Activated naive CD4-positive, alpha-beta T cell (primary cell): ENCODE measurements at regions not wholly inside any gene's neighbourhood (a gene's known extent, or its start where the extent isn't known, plus 50 kb on each side); places are given as distances from the start of the nearest gene placed in this dataset.
"Not testable (repeated sequence)": the region's sequence is repeated elsewhere in the genome, so short reads cannot be mapped to it uniquely, and the experiment has no call there.

ENCODE experiments used
- DNase-seq, 4 experiments: peaks; one replicate each; lab custom pipeline; 2025; lab: John Stamatoyannopoulos, UW

DNA sequence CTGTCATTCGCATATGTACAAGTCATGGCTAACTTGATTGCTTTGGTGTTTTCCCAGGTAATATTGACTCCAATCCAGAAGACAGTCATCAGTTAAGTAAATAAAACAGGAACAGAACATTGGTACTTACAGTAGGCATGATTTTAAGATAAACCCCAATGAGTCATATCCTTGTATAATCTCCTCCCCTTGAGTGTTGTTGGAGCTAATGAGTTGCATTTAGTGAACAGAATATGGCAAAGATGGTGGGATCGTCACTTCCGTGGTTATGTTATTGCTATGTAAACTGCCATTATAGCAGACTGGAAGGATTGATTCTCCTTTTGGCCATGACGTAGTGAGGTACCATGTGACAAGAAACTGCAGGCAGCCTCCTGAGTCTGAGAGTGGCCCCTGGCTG, 102.2 kb downstream of the TMX1 start:
- DNase-seq, result no peak

DNA sequence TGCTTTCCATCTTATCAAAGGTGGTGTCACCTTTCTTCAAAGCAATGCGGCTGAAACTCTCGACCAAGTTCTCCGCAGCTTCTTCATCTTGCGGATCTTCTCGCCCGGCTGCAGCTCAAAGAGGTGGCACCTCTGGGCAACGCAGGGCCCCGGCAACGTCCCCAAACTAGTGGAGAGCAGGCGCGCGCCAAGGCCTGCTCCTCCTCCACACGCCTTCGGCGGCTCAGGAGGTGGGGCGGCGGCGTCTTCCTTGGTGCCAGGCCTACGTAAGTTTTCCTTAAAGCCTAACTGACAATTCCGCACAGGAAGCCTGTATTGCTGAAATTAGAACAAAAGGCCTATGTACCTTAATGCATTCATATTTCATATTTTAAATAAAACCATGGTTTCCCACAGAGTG, 112.0 kb downstream of the TMX1 start:
- DNase-seq, result no peak

DNA sequence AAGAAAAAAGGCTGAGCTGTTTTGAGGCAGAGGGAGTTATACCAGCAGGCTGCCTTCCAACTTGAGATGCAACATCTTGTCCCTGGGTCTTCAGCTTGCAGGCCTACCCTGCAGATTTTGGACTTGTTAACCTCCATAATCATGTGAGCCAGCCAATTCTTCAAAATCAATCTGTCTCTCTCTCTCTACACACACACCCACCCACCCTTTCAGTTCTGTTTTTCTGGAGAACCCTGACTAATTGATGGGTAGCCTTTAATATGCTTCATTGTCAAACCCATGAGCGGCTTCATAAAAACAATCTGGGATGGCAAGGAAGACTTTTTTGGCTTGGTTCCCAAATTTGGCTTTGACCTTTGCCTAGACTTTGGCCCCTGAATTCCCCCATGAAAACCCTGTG, 113.9 kb downstream of the TMX1 start:
- DNase-seq, result no peak

DNA sequence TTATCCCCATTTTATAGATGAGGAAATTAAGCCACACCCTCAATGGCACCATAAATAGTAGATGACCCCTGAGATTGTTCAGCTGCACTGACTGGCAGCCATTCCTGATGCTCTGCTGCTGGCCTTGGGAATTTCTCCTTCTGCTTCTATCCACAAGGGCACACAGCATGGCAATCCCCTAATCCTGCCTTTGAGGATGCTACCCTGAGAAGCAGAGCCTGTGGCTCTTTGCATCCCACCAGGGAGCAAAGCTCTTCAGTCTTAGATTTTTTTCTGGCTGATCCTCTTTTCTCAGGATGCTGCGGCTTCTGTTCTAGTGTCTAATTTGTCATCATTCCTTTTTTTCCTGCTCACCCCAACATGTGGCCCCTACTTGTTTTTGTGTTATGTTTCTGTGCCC, 114.8 kb downstream of the TMX1 start:
- no peak for DNase-seq

DNA sequence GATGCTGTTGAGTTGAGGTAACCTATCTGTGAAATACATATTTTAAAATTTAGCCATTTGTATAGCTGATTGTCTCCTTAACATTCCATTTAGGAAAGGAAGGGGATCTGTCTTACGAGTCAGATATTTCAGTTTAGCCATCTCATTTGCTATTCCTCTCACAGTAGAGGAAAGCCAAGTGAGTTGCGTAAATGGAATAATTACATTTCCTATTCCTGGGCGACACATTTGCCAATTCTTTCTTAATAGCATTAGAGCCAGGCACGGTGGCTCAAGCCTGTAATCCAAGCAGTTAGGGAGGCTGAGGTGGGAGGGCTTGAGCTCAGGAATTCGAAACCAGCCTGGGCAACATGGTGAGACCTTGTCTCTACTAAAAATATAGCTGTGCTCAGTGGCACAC, 116.3 kb downstream of the TMX1 start:
- no peak for DNase-seq

DNA sequence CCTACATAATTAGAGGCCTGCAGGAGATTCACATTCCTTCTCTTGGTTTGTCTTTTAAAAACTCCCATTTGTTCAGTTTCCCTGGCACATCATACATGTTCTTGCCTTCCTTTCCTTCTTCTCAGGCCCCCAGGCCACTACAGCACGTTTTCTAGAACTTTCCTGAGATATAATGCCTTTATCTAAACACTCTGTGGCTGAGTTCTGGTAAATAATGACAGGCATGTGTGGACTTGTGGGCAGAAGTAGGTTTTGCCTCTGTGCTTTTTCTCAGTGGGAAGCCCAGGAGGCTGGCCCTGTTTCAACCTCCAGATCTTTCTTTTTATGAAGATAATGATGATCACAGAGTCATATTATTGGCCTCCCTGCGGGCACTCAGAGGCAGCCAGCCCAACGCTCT, 117.2 kb downstream of the TMX1 start:
- DNase-seq, result no peak

DNA sequence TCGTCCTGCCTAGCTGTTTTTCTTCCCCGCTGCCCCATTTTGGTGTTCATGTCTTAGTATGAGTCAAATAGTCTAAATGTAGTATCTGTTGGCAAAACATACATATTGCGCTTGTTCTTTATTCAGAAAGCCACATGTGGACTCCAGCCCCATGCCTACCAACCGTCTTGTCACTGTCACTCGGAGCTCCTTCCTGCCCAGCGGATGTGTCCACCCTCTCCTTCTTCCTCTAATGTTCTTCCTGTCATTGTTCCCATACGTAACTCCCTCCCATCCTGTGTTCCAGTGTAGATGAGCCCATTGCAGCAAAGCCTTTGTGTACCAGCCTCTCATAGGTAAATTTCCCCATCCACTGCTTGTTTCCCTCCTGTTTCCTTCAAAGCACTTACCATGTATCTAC, 120.5 kb downstream of the TMX1 start:
- no peak for DNase-seq

DNA sequence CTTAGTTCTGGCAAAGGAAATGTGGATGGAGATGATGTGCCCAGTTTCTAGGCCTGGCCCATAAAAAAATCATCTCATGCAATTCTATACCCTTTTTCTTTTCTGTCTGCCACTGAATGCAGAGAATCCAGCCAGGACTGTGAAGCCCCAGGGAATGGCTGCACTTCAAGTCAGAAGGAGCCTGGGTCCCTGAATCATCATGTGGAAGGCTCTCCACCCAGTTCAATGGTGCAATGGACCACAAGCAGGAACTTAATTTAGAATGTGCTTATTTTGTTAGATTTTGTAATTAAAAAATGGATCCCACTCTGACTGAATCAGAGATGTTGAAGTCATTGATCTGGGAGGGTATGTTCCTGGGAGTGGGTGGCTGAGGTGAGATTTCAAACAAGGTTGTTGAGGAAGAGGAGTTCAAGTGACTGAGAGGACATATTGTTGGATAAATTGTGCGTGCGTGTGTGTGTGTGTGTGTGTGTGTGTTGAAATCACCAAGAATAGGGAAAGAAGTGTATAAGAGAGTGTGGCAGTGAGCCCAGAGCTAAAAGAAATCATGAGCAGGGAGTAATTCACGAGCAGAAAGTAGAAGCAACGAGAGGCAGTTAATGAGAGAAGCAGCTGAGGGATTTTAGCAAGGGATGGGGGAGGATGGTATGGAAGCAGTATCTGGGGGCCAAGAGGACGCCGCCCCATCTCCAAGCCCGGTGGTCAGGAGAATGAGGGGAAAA, 125.4 kb downstream of the TMX1 start:
- no peak for DNase-seq

DNA sequence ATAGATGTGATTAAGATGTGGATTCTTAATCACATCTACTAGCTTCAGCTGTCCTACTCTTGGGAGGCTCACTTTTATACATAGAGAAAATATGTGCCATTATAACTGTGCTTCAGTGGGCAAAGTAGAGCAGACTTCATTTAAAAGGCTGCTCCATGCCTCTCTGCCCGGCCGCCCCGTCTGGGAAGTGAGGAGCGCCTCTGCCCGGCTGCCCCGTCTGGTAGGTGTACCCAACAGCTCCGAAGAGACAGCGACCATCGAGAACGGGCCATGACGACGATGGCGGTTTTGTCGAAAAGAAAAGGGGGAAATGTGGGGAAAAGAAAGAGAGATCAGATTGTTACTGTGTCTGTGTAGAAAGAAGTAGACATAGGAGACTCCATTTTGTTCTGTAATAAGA, 126.4 kb downstream of the TMX1 start:
- DNase-seq, result not testable (repeated sequence)

DNA sequence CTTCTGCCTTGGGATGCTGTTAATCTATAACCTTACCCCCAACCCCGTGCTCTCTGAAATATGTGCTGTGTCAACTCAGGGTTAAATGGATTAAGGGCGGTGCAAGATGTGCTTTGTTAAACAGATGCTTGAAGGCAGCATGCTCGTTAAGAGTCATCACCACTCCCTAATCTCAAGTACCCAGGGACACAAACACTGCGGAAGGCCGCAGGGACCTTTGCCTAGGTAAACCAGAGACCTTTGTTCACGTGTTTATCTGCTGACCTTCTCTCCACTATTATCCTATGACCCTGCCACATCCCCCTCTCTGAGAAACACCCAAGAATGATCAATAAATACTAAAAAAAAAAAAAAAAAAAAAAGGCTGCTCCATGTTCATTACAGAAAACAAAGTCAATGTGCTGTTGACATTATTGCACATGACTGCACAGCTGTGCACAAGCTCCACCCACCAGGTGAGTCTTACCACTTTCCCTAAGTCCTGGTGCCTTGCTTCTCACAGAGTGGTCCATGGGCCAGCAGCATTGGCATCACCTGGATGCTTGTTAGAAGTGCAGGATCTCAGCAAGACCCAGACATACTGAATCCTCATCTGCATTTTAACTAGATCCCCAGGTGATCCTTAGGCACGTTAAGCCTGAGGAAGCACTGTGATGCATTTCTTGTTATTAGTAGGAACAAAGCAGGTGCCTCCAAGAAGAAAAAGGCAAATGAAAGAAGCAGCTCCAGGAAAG, 127.0 kb downstream of the TMX1 start:
- DNase-seq, result not testable (repeated sequence)

DNA sequence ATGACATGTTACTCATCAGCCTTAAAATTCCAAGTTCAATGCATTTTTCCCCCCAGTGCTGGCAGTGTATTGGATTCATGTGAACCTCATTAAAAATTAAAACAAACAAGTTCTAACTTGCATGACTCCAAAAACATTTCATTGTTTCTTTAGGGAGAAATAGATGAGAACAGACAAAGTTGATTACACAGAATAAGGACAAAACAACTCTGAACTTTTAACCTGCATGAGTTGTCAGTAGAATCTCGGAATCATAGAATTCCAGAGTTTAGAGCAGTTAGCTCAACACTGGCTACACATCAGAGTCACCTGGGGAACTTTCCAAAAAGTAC, 127.5 kb downstream of the TMX1 start:
- DNase-seq, result no peak

DNA sequence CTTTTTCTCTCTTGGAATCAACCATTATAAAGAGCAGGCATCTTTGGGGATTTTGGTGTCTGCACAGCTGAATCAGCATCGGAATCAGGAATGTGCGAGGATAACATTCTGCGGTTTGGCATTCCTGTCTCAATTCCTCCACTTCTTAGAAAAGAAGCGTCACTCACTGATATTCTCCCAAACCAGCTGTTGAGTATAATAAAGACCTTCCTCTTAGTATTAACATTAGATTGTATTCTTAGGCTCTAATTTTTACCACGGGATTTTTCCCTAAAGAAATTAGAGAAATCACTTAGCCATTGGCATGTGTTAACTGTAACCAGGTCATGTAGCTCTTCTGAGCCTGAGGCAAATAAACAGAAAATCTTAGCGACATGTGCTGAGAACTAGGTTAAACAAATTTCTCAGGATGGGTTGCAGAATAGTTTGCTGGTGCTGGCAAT, 128.7 kb downstream of the TMX1 start:
- no peak for DNase-seq

DNA sequence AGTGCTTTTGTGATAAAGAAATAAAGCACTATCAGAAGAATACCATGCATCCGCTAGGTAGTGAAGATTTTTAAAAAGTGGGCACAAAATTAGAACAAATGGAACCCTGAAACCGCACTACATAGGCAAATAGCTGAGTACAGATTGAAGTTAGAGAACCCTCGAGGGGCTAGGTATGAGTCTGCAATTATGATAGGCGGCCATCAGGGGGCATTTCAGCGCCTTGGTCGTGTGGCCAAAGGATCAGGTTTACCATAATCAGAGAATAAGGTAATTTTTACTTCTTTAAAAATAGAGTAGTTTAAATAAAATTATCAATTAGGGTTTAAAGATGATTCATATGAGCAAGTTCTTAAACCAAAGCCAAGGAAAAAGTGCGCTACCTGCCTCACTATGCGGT, 129.8 kb downstream of the TMX1 start:
- DNase-seq, result no peak

DNA sequence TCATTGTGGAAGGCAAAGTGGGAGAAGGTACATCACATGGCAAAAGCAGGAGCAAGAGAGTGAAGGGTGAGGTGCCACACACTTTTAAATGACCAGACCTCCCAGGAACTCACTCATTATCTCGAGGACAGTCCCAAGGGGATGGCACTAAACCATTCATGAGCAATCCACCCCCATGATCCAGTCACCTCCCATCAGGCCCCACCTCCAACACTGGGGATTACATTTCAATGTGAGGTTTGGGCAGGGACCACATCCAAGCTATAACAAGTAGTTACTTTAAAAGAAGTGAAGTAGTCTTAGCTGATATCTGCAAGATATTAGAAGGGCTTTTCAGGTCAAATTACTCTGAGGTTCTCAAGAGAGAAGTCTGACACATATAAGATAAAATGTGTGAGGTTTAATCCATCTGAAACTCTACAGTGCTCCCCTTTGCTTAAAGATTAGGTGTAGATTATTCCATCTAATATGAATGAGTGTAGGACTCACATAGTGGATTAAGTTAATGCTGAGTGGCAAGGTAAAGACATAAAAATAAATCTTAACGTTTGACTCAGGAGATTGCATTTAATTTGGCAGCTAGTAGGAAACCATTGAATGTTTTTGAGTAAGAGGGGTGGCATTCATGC, 130.8 kb downstream of the TMX1 start:
- no peak for DNase-seq

DNA sequence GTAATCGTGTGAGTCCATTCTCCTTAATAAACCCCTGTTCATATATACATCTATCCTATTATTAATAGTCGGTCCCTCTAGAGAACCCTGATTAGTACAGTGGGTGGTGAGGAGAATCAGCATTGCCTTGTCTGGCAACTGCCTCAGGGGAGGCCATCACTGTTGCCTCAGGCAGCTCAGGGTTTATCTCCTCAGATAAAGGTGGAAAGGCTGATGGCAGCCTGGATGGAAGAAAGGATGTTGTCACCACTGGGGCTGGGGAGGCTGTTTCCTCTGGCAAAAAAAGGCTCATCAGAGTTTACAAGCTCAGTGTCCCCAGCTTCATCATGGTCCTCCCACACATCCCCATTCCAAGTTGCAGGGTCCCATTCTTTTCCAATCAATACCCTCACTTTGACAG, 137.1 kb downstream of the TMX1 start:
- DNase-seq, result not testable (repeated sequence)

DNA sequence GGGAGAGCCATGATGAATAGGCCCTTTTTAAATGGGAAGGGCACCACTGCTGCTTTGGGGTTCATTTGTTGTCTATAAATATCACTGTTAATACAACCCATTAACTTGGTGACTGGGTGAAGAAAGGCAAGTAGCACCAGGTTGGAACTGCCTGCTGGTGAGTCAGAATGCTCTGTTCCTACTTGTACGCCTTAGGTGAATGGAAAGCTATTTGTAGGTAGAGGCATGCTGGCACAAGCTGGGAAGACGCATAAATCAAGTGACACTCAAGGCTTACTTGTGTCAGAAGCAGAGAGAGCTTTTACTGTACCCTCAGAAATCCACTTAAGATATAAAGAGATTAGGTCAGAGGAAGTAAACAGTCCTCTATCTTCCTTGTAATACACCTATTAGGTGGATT, 142.5 kb downstream of the TMX1 start:
- no peak for DNase-seq

DNA sequence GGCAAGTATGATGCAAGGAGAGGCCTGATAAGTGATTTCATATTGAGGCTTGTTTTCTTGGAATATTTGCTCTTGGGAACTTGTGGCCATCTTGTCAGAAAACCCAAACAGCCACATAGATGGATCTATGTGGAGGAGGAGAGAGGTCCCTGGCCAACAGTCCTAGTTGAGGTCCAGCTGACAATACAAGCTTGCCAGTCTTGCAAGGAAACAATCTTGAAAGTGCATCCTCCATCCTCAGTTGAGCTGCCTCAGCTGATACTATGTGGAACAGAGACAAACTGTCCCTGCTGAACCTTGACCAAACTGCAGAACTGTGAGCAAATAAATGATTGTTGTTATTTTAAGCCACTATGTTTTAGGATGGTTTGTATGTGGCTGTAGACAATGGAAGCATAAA, 146.4 kb downstream of the TMX1 start:
- no peak for DNase-seq

DNA sequence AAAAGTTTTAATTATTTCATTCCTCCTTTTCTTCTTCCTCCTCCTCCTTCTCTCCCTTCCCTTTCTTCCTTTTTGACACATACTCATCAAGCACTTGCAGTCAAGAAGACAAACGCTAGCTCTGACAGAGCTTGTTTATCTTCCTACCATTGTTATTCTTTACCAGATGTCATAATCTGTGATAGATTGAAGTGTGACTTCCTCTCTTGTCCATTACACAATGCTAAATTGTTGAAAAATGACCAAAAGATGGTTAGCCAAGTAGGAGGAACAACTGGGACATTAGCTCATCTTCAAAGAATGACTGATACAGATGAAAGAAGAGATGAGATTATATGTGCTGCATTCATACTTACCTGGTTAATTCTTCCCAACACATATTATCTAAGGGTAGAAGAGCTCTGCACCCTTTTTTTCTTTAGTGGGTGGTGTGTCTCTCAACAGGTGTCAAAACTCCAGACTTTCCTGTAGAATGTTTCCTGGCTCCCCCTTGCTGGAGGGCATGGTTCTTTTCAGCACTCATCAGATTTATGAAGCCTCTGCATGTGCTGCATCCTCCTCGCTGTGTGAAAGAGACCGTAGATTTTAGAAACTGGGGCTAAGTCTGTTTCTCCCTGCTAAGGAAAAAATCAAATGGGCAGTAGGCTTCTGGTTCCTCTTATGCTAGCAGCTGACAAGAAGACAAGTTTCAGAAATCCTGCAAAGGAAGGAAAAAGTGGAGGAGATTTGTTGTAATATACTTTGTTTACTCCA, 147.1 kb downstream of the TMX1 start:
- no peak for DNase-seq

DNA sequence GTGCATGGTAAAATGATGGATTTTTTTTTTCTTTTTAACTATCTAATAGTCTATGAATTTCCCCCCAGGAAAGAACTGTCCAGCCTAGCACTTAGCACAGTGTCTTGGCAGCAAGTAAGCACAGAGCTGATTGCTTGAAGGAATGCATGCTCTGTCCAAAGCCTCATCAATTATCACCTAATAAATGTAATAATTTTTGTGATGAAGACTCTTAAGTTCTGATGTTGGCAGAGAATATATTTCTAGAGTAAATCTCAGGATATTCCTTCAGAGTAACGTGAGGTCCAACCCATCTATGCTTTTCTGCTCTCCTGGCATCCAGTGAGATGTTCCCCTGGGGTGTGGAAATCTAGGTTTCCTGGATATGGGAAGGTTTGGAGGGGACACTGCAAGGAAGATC, 152.4 kb downstream of the TMX1 start:
- DNase-seq, result no peak

DNA sequence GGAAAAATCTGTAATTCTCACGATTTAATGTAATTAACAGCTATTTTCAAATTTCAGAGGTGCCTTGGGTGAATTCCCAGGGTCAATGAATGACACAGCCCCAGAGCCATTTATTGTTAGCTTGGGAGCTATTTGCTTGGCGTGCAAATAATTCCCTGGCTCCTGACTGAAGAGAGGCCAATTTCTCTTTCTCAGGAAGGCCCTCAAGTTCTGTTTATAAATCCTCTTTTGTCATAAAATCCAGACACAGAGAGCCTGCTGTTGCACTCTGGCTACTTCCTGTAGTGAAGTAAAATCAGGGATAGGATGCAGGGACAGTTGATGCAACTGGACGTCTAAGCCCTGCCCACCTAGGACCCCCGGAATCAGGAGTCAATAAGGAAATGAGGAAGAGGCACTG, 154.3 kb downstream of the TMX1 start:
- DNase-seq, result no peak

DNA sequence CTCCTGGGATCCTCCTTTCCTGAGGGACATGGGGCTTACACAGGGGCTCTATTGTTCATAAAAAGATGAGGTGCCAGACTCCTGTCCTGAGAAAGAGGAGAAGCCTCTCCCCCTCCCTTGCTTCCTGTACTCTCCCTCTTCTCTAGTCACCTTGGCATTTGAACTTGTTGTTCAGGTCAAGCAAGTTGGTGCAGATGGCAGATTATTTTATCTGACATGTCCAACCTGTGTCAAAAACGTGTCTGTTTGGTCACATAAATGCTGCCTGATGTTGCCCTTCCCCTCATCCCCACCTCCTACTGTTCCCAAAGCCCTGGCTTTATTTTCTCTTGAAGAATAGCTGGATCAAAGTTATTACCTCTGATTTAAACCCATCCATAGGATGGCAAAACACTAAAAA, 154.8 kb downstream of the TMX1 start:
- DNase-seq, result no peak

DNA sequence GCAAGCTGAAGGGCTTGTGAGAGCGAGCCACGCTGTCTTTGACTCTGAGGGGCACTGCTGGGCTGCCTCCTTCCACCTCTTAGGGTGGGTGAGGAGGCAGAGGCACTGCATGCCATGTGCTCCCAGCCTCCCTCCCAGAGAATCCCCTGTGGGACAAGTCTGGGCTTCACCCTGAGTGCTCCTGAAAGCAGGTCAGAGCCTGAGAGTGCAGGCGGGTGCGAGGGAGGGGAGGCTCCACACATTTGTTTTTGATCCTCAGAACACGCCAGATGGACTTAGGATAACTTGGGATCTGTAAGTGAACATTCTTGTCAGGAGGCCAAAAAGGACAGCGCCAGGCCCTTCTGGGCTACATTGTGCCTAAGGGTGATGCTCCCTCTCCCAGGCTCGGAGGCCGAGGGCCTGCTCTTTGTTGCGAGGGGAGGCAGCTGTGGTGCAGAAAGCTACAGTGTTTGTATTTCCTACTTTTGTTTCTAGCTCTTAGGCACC, 155.4 kb downstream of the TMX1 start:
- DNase-seq, result no peak
